GM12875 (cell line): ENCODE measurements at regions not wholly inside any gene's neighbourhood (a gene's known extent, or its start where the extent isn't known, plus 50 kb on each side); places are given as distances from the start of the nearest gene placed in this dataset.

Experiments used
- H3K4me3 ChIP-seq: one replicate; pipeline ENCODE4 v1.5.1; 2011; ENCODE audit warnings: low read depth, low read length, control low read depth
- CTCF ChIP-seq: IDR thresholded peaks from 2 replicates; pipeline ENCODE4 v1.5.1; 2011; ENCODE audit warnings: low read depth, mild to moderate bottlenecking, control low read depth, inconsistent platforms, low read length, moderate library complexity, borderline replicate concordance; ENCODE audit not compliant: insufficient read depth

GRCh38 chr11:81870815-81871214 is 862.8 kb downstream of the FAM181B start:
- TF ChIP-seq CTCF = no peak
- no peak overlapping the region for H3K4me3 ChIP-seq

- no peak for TF ChIP-seq CTCF
- H3K4me3 ChIP-seq = peak overlapping the region; percentile 10
These were observed 863.6 kb downstream of the FAM181B start for GRCh38 chr11:81870066-81870412.

- TF ChIP-seq CTCF = no peak
- peak overlapping the region; percentile 10 for H3K4me3 ChIP-seq
These were observed 864.2 kb downstream of the FAM181B start for GRCh38 chr11:81869351-81870065.

DNA sequence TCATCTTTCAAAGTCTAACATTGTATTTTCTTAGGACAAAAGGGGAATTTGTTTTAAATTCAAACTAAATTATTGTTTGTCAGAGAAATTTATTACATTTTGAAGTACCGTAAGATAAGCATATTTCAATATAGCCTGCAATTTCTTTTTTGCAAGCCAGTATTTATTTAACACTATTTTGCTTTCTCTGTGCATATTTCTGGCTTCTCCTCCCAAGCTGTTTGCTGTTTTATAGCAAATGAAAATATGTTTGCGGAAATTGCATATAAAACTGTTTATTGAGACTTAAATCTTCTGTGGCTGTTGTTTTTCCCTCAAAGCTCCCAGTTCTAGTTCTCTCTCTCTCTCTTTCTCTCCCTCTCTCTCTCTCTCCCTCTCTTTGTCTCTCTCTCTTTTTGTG is 866.8 kb downstream of the FAM181B start:
- H3K4me3 ChIP-seq = no peak overlapping the region
- TF ChIP-seq CTCF = no peak

GRCh38 chr11:81857386-81857785 is 876.3 kb downstream of the FAM181B start:
- no peak for TF ChIP-seq CTCF

GRCh38 chr11:81853791-81854190 is 879.9 kb downstream of the FAM181B start:
- no peak overlapping the region for H3K4me3 ChIP-seq
- no peak for TF ChIP-seq CTCF

More at GRCh38 chr11:81857386-81857785, 876.3 kb downstream of the FAM181B start:
- H3K4me3 ChIP-seq = no peak overlapping the region

DNA sequence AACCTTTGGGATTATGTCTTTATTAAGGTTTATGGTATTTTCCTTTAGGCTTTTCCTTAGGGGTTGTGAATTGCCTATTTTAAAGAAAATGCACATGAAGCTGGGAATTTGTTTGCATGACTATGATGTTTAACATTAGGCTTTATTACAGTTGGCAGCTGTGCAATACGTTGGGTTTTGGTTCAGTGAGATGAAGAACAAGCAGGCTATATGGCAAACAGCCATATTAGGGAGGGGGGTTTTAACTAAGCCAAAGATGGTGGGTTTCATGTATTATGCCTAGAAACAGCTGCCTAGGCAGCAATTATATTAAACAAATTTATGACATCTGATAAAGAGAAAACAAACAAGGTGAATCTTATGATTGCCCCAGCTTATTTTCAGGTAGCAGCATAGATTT is 880.8 kb downstream of the FAM181B start:
- TF ChIP-seq CTCF = no peak
- H3K4me3 ChIP-seq = no peak overlapping the region
